ENCODE measurements at regions not wholly inside any gene's neighbourhood (a gene's known extent, or its start where the extent isn't known, plus 50 kb on each side); places are given as distances from the start of the nearest gene placed in this dataset.

GRCh38 chr1:90781534-90781933, 64.4 kb upstream of the BARHL2 start:
- H3K4me3 ChIP-seq (ENCODE audit: low read depth, low read length): no peak overlapping the region
- TF ChIP-seq, protein P1, sequence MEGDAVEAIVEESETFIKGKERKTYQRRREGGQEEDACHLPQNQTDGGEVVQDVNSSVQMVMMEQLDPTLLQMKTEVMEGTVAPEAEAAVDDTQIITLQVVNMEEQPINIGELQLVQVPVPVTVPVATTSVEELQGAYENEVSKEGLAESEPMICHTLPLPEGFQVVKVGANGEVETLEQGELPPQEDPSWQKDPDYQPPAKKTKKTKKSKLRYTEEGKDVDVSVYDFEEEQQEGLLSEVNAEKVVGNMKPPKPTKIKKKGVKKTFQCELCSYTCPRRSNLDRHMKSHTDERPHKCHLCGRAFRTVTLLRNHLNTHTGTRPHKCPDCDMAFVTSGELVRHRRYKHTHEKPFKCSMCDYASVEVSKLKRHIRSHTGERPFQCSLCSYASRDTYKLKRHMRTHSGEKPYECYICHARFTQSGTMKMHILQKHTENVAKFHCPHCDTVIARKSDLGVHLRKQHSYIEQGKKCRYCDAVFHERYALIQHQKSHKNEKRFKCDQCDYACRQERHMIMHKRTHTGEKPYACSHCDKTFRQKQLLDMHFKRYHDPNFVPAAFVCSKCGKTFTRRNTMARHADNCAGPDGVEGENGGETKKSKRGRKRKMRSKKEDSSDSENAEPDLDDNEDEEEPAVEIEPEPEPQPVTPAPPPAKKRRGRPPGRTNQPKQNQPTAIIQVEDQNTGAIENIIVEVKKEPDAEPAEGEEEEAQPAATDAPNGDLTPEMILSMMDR (IDR thresholded peaks at IDR 0.05; ENCODE audit: low read depth, low read length): no peak

DNA sequence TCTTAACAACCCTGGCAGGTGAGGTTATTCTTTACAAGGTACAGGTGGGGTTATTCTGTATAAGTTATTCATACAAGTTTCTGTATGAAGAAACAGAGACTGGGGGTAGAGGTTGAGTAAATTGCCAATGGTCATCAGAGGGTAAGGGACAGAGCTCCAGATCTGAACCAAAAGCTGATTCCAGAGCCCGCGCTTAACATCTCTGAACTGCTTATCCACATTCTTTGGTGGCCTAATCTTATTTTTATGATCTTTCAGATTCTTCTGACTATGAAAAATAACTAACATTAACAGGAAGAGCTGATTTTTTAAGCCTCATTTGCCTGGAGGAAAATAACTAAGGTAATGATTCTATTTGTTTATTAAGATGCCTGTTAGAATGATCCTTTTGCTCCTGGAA, 63.9 kb upstream of the BARHL2 start:
- H3K4me3 ChIP-seq (ENCODE audit: low read depth, low read length): no peak overlapping the region
- TF ChIP-seq, protein P1 (IDR thresholded peaks at IDR 0.05; ENCODE audit: low read depth, low read length): no peak

- no peak overlapping the region for H3K4me3 ChIP-seq (ENCODE audit: low read depth, low read length)
- TF ChIP-seq, protein P1 (IDR thresholded peaks at IDR 0.05; ENCODE audit: low read depth, low read length): no peak
These were observed 62.5 kb upstream of the BARHL2 start for GRCh38 chr1:90779573-90779972.

DNA sequence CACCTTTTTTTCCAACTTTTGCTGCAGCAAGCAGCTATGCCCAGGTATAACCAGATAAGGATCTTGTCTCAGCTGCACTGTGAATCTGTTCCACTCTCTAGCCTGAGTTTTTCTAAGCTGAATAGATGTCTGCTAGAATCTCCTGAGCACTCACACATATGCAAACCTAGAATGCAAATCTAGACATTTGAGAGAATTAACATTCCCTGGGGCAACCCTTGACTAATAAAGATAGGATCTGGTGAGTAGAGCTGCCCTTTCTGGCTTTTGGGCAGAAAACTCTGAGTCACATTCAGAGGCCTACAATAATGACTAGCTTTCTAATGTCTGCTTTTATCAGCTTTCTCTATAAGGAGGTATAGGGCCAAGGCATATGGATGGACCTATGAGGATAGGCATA, 61.4 kb upstream of the BARHL2 start:
- TF ChIP-seq, protein P1 (IDR thresholded peaks at IDR 0.05; ENCODE audit: low read depth, low read length): no peak
- no peak overlapping the region for H3K4me3 ChIP-seq (ENCODE audit: low read depth, low read length)

- TF ChIP-seq, protein P1 (IDR thresholded peaks at IDR 0.05; ENCODE audit: low read depth, low read length): no peak
These were observed 56.7 kb upstream of the BARHL2 start for GRCh38 chr1:90773812-90774211.

GRCh38 chr1:90768826-90769225, 51.7 kb upstream of the BARHL2 start:
- no peak overlapping the region for H3K4me3 ChIP-seq (ENCODE audit: low read depth, low read length)
- TF ChIP-seq, protein P1 (IDR thresholded peaks at IDR 0.05; ENCODE audit: low read depth, low read length): no peak

More at GRCh38 chr1:90773812-90774211, 56.7 kb upstream of the BARHL2 start:
- no peak overlapping the region for H3K4me3 ChIP-seq (ENCODE audit: low read depth, low read length)

GRCh38 chr1:90768098-90768497, 51.0 kb upstream of the BARHL2 start:
- no peak overlapping the region for H3K4me3 ChIP-seq (ENCODE audit: low read depth, low read length)
- TF ChIP-seq, protein P1 (IDR thresholded peaks at IDR 0.05; ENCODE audit: low read depth, low read length): no peak
